ENCODE measurements at regions not wholly inside any gene's neighbourhood (a gene's known extent, or its start where the extent isn't known, plus 50 kb on each side); places are given as distances from the start of the nearest gene placed in this dataset.

GRCh38 chr2:128983094-128983493 is 664.4 kb upstream of the HS6ST1 start:
- no peak for TF ChIP-seq CTCF (IDR thresholded peaks at IDR 0.05)
- intact Hi-C loops (cut with DNase I), result no loop called here
- Histone ChIP-seq H3K27ac (no peak overlapping the region), H3K27me3 (no peaks in the 10 kb centered on the region), H3K36me3 (no peaks in the 10 kb centered on the region), H3K4me3 (no peak overlapping the region), H3K4me1 (peaks cover 18 to 25% (median 20%) of the 10 kb centered on the region in 3 donors), H3K9me3 (no peaks in the 10 kb centered on the region)
- WGBS, 2 donors, result 27 to 29% methylated on average over 2 of the region's 2 CpGs
- DNase-seq, result no peak
- ATAC-seq, result no peak
- no peak for FAIRE-seq

GRCh38 chr2:128984081-128984480 is 665.4 kb upstream of the HS6ST1 start:
- H3K27ac ChIP-seq, result no peak overlapping the region
- 75 to 82% methylated on average over 2 of the region's 2 CpGs for WGBS, 2 donors
- peaks cover 18 to 25% (median 20%) of the 10 kb centered on the region in 3 donors for H3K4me1 ChIP-seq
- no peak overlapping the region for H3K4me3 ChIP-seq
- ATAC-seq, result no peak
- no peaks in the 10 kb centered on the region for H3K9me3 ChIP-seq
- no peaks in the 10 kb centered on the region for H3K36me3 ChIP-seq
- DNase-seq, result no peak
- no peaks in the 10 kb centered on the region for H3K27me3 ChIP-seq
- no peak for TF ChIP-seq CTCF (IDR thresholded peaks at IDR 0.05)
- no peak for FAIRE-seq
- intact Hi-C loops (cut with DNase I), result no loop called here

- Histone ChIP-seq H3K27me3 (no peaks in the 10 kb centered on the region), H3K9me3 (no peaks in the 10 kb centered on the region), H3K27ac (no peak overlapping the region), H3K4me3 (no peak overlapping the region), H3K36me3 (no peaks in the 10 kb centered on the region), H3K4me1 (peaks cover 18 to 25% (median 20%) of the 10 kb centered on the region in 3 donors)
- 95% methylated on average over 8 of the region's 8 CpGs for WGBS, 2 donors
- intact Hi-C loops (cut with DNase I), result no loop called here
- TF ChIP-seq CTCF (IDR thresholded peaks at IDR 0.05), result no peak
- FAIRE-seq, result no peak
- DNase-seq, result no peak
- ATAC-seq, result no peak
These were observed 666.2 kb upstream of the HS6ST1 start for GRCh38 chr2:128984855-128985254.

GRCh38 chr2:128986026-128986715 is 667.5 kb upstream of the HS6ST1 start:
- no peak for TF ChIP-seq CTCF (IDR thresholded peaks at IDR 0.05)
- intact Hi-C loops (cut with DNase I), result no loop called here
- Histone ChIP-seq H3K9me3 (no peaks in the 10 kb centered on the region), H3K36me3 (no peaks in the 10 kb centered on the region), H3K27me3 (no peaks in the 10 kb centered on the region), H3K4me3 (no peak overlapping the region), H3K4me1 (peaks cover 18 to 25% (median 20%) of the 10 kb centered on the region in 3 donors), H3K27ac (peak overlapping the region; percentile 72 to 88 (median 85))
- 13 to 16% methylated on average over 7 of the region's 7 CpGs for WGBS, 2 donors
- FAIRE-seq, result no peak
- peak; percentile 73 to 80 (median 78) for ATAC-seq
- peak in 5 of 6 donors; percentile 16 to 68 (median 65) for DNase-seq

DNA sequence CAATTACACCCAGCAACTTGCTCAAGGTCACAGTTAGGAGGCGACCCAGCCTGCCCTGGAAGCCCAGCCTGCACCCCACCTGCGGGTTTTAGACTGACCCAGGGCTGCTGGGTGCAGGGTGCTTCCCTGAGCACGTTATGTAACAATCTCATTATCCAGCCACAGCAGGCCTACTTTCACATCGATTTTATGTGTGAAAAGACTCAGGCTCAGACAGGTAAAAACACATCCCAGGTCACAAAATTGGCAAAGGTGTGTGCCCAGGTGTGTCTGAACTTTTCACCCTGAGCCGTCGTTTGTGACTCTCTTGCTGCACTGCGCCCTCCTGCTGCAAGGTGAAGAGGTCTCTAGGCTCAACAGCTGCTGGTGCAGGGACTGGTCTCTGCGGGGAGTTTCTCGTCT is 668.2 kb upstream of the HS6ST1 start:
- Histone ChIP-seq H3K27me3 (no peaks in the 10 kb centered on the region), H3K9me3 (no peaks in the 10 kb centered on the region), H3K36me3 (no peaks in the 10 kb centered on the region), H3K4me1 (peaks cover 18 to 25% (median 20%) of the 10 kb centered on the region in 3 donors), H3K4me3 (no peak overlapping the region), H3K27ac (peak overlapping the region; percentile 72 to 88 (median 85))
- no peak for TF ChIP-seq CTCF (IDR thresholded peaks at IDR 0.05)
- WGBS, 2 donors, result 25% methylated on average over 9 of the region's 9 CpGs
- ATAC-seq (peak; percentile 82 to 88 (median 85)), FAIRE-seq (no peak), DNase-seq (peak in 4 of 6 donors; percentile 36 to 81 (median 62))
- intact Hi-C loops (cut with DNase I), result no loop called here

Data from pancreas (tissue), 10 donors.